IMR-90 (cell line): ENCODE measurements at regions not wholly inside any gene's neighbourhood (a gene's known extent, or its start where the extent isn't known, plus 50 kb on each side); places are given as distances from the start of the nearest gene placed in this dataset.
A peak's percentile ranks its signal among the peaks of the same experiment; 100 is the strongest.

Experiments used
- ATAC-seq: fragments of 200-7000 bp; cut with Tn5 transposase; 2 replicates; pipeline ENCODE4 v1.9.1; 2020; ENCODE audit warnings: low read depth, mild to moderate bottlenecking, moderate library complexity
- BruUV-seq: library from RNA; stranded (reverse); fragments of 400-500 nt; replicated peaks from 2 replicates; lab custom pipeline; 2021; lab: Mats Ljungman, UMichigan
- CTCF ChIA-PET: fragments of 300-600 bp; formaldehyde crosslinking; extraction: SDS; loops from one replicate; lab custom pipeline; 2021; ENCODE audit warnings: antibody characterized with exemption; lab: Yijun Ruan, JAX
- POLR2A ChIA-PET: fragments of 300-600 bp; sonication (Branson Sonifier 250); formaldehyde crosslinking; loops from one replicate; lab custom pipeline; 2022; ENCODE audit warnings: antibody characterized with exemption; ENCODE audit not compliant: unreplicated experiment; lab: Charles Lee
- DNase-seq: peaks from one replicate; pipeline ENCODE4 v3.0.0; 2013
- H2AFZ ChIP-seq: replicated peaks from 2 replicates; pipeline ENCODE3; 2013; ENCODE audit warnings: low read length, mild to moderate bottlenecking; ENCODE audit not compliant: poor library complexity
- H2AK5ac ChIP-seq: 2 replicates; pipeline ENCODE4 v1.6.1; 2013; ENCODE audit warnings: low read depth, low read length, inconsistent platforms
- H2AK9ac ChIP-seq: replicated peaks from 2 replicates; pipeline ENCODE3; 2013; ENCODE audit warnings: mild to moderate bottlenecking, low read depth, low read length, moderate library complexity; ENCODE audit not compliant: poor library complexity
- H2BK120ac ChIP-seq: 2 replicates; pipeline ENCODE4 v1.6.1; 2013; ENCODE audit warnings: low read depth, low read length, inconsistent platforms
- H2BK15ac ChIP-seq: 3 replicates; pipeline ENCODE4 v1.6.1; 2013; ENCODE audit warnings: low read depth, low read length, inconsistent platforms
- H2BK20ac ChIP-seq: 2 replicates; pipeline ENCODE4 v1.6.1; 2013; ENCODE audit warnings: low read depth, mild to moderate bottlenecking, inconsistent platforms, low read length, moderate library complexity
- H2BK5ac ChIP-seq: 2 replicates; pipeline ENCODE4 v1.6.1; 2013; ENCODE audit warnings: mild to moderate bottlenecking, low read depth, low read length, inconsistent platforms; ENCODE audit not compliant: poor library complexity, severe bottlenecking
- H3K14ac ChIP-seq: replicated peaks from 2 replicates; pipeline ENCODE4 v1.6.1; 2013; ENCODE audit warnings: low read depth, low read length, inconsistent platforms
- H3K18ac ChIP-seq: 2 replicates; pipeline ENCODE4 v1.6.1; 2013; ENCODE audit warnings: low read depth, low read length, control low read depth
- H3K23ac ChIP-seq: 2 replicates; pipeline ENCODE4 v1.6.1; 2013; ENCODE audit warnings: low read depth, low read length, inconsistent platforms
- H3K27ac ChIP-seq: 2 replicates; pipeline ENCODE4 v1.5.1; 2013; ENCODE audit warnings: mild to moderate bottlenecking, control low read depth, low read length; ENCODE audit not compliant: insufficient read depth
- H3K27me3 ChIP-seq: 2 replicates; pipeline ENCODE4 v1.6.1; 2013; ENCODE audit warnings: low read length; ENCODE audit not compliant: control insufficient read depth, insufficient read depth
- H3K36me3 ChIP-seq: 2 replicates; pipeline ENCODE4 v1.6.1; 2013; ENCODE audit warnings: low read length, mixed read lengths; ENCODE audit not compliant: control insufficient read depth, insufficient read depth
- H3K4ac ChIP-seq: 2 replicates; pipeline ENCODE4 v1.6.1; 2013; ENCODE audit warnings: low read depth, low read length, inconsistent platforms
- H3K4me1 ChIP-seq: 2 replicates; pipeline ENCODE4 v1.6.1; 2013; ENCODE audit warnings: low read length, mixed read lengths; ENCODE audit not compliant: control insufficient read depth, insufficient read depth
- H3K4me2 ChIP-seq: 2 replicates; pipeline ENCODE4 v1.6.1; 2013; ENCODE audit warnings: low read depth, mild to moderate bottlenecking, control low read depth, low read length, moderate library complexity
- H3K4me3 ChIP-seq: 2 replicates; pipeline ENCODE4 v1.5.1; 2013; ENCODE audit warnings: low read depth, mild to moderate bottlenecking, control low read depth, low read length, moderate library complexity; ENCODE audit not compliant: insufficient read depth
- H3K56ac ChIP-seq: 2 replicates; pipeline ENCODE4 v1.6.1; 2013; ENCODE audit warnings: low read length, inconsistent platforms; ENCODE audit not compliant: insufficient read depth; ENCODE audit errors: extremely low read depth
- H3K79me1 ChIP-seq, 2 experiments: 2 replicates each; pipeline ENCODE4 v1.6.1; 2013; ENCODE audit warnings: low read length in 2 of 2, inconsistent platforms in 1 of 2, low read depth in 1 of 2
- H3K9ac ChIP-seq: 2 replicates; pipeline ENCODE4 v1.6.1; 2013; ENCODE audit warnings: low read depth, low read length, control low read depth
- H3K9me1 ChIP-seq: 2 replicates; pipeline ENCODE4 v1.6.1; 2013; ENCODE audit warnings: low read length, inconsistent platforms; ENCODE audit not compliant: insufficient read depth
- H3K9me3 ChIP-seq: 2 replicates; pipeline ENCODE4 v1.6.1; 2013; ENCODE audit warnings: low read length; ENCODE audit not compliant: control insufficient read depth, insufficient read depth
- H4K20me1 ChIP-seq: 2 replicates; pipeline ENCODE4 v1.6.1; 2013; ENCODE audit warnings: low read length, inconsistent platforms; ENCODE audit not compliant: insufficient read depth
- H4K5ac ChIP-seq: 2 replicates; pipeline ENCODE4 v1.6.1; 2013; ENCODE audit warnings: mild to moderate bottlenecking, low read depth, low read length, control low read depth
- H4K8ac ChIP-seq, 2 experiments: 2 replicates each; pipeline ENCODE4 v1.6.1; 2013; ENCODE audit warnings: low read depth in 2 of 2, low read length in 2 of 2, control low read depth in 1 of 2, inconsistent platforms in 1 of 2
- H4K91ac ChIP-seq: 2 replicates; pipeline ENCODE4 v1.6.1; 2013; ENCODE audit warnings: low read depth, low read length, inconsistent platforms; ENCODE audit not compliant: insufficient read depth
- CTCF ChIP-seq: conservative IDR thresholded peaks from 2 replicates; pipeline ENCODE4 v1.5.1; 2012; ENCODE audit warnings: mild to moderate bottlenecking, low read depth, low read length, improper control_type of control experiment
- MAFK ChIP-seq: IDR thresholded peaks from 2 replicates; pipeline ENCODE4 v1.6.1; 2012; ENCODE audit warnings: low read depth, low read length, improper control_type of control experiment
- RAD21 ChIP-seq: IDR thresholded peaks from 2 replicates; pipeline ENCODE4 v1.6.1; 2012; ENCODE audit warnings: low read length, improper control_type of control experiment
- SMC3 ChIP-seq: fragments of 150-350 bp; IDR thresholded peaks from 2 replicates; pipeline ENCODE4 v1.6.1; 2016; ENCODE audit warnings: low read depth, mild to moderate bottlenecking, antibody characterized with exemption, low read length, moderate library complexity
- USF2 ChIP-seq: fragments of 150-350 bp; IDR thresholded peaks from 2 replicates; pipeline ENCODE4 v1.6.1; 2017; ENCODE audit warnings: mild to moderate bottlenecking, antibody characterized with exemption, low read length, low read depth
- WGBS, 2 experiments: methylation state at CpG; one replicate each; pipeline versions ENCODE4 v1.1.5 to v1.1.7; 2013; ENCODE audit warnings: missing lambda C conversion rate in 2 of 2; ENCODE audit not compliant: insufficient read length in 1 of 2; ENCODE audit errors: extremely low coverage in 2 of 2; 5-methylcytosine and 5-hydroxymethylcytosine counted together
- dilution Hi-C: fragments of 300-500 bp; cut with HindIII; formaldehyde crosslinking; loops from one replicate; pipeline ENCODE4 v1.14.3; 2018; ENCODE audit warnings: low sequenced_read_pairs; ENCODE audit not compliant: unreplicated experiment
- in situ Hi-C: fragments of 300-500 bp; cut with MboI; formaldehyde crosslinking; loops from 3 replicates; pipeline ENCODE4 v1.14.3; 2019; ENCODE audit warnings: low sequenced_read_pairs, inconsistent platforms, mixed read lengths
- intact Hi-C: fragments of 100-400 bp; cut with micrococcal nuclease; formaldehyde crosslinking; loops from 2 replicates; pipeline ENCODE4 v1.10.0; 2022

GRCh38 chr2:58571181-58571852 is 330.2 kb upstream of the FANCL start:
- H3K4me3 ChIP-seq: no peak overlapping the region
- H3K4me1 ChIP-seq: no peaks in the 10 kb centered on the region
- no peak overlapping the region for H3K23ac ChIP-seq
- no peak overlapping the region for H4K5ac ChIP-seq
- H2AFZ ChIP-seq: peak overlapping the region; percentile 46
- no peaks in the 10 kb centered on the region for H3K9me3 ChIP-seq
- no peak overlapping the region for H2BK20ac ChIP-seq
- in situ Hi-C loops (no loop called here), dilution Hi-C loops (no loop called here), intact Hi-C loops (loop anchor here (2.0 to 10.0 kb wide), 3 partner anchors 109 to 1983 kb away; partner anchors contain the start of gene BCL11A)
- H3K27ac ChIP-seq: no peak overlapping the region
- BruUV-seq: no TSS peak
- H3K14ac ChIP-seq: no peak overlapping the region
- H2AK5ac ChIP-seq: no peak overlapping the region
- H3K9me1 ChIP-seq: no peaks in the 10 kb centered on the region
- H4K91ac ChIP-seq: no peak overlapping the region
- no peak overlapping the region for H3K4me2 ChIP-seq
- H3K18ac ChIP-seq: no peak overlapping the region
- no peaks in the 10 kb centered on the region for H3K27me3 ChIP-seq
- H3K4ac ChIP-seq: no peak overlapping the region
- no peak overlapping the region for H2BK5ac ChIP-seq
- no peaks in the 10 kb centered on the region for H3K79me1 ChIP-seq
- H3K56ac ChIP-seq: no peak overlapping the region
- no peak overlapping the region for H2AK9ac ChIP-seq
- peak overlapping the region in 1 of 2 experiments; percentile 38; a peak in 1 of 4 replicates for H4K8ac ChIP-seq
- no peaks in the 10 kb centered on the region for H3K36me3 ChIP-seq
- H4K20me1 ChIP-seq: no peaks in the 10 kb centered on the region
- H2BK15ac ChIP-seq: no peak overlapping the region
- no peak overlapping the region for H3K9ac ChIP-seq
- WGBS, 2 experiments: no CpG with 5 or more reads among the region's 10 CpGs
- ChIA-PET POLR2A (no interaction called here), CTCF (interaction anchor here (0.5 to 0.6 kb wide), 3 partner anchors 32 to 730 kb away, joined by 3 to 4 read pairs (median 4); no protein-coding TSS in a partner anchor)
- DNase-seq (peak; percentile 69), ATAC-seq (peak; percentile 96)
- no peak overlapping the region for H2BK120ac ChIP-seq
- TF ChIP-seq RAD21: peak; percentile 68
- TF ChIP-seq SMC3: peak; percentile 38; the same call in 1 of the 2 replicates
- TF ChIP-seq MAFK: no peak
- no peak for TF ChIP-seq USF2
- TF ChIP-seq CTCF: peak; percentile 64
